Testis (tissue), 2 donors: ENCODE measurements at regions not wholly inside any gene's neighbourhood (a gene's known extent, or its start where the extent isn't known, plus 50 kb on each side); places are given as distances from the start of the nearest gene placed in this dataset.

ENCODE experiments used
- DNase-seq: peaks from one replicate; pipeline ENCODE4 v3.0.0-alpha.2; 2019
- H3K27ac ChIP-seq, 2 donors: fragments of 200-600 bp; sonication (generic); one replicate each; pipeline ENCODE4 v1.5.1; 2019
- H3K27me3 ChIP-seq: fragments of 200-600 bp; sonication (generic); one replicate; pipeline ENCODE4 v1.5.1; 2019
- H3K36me3 ChIP-seq: fragments of 200-600 bp; sonication (generic); one replicate; pipeline ENCODE4 v1.5.1; 2017; ENCODE audit warnings: low read depth; ENCODE audit errors: missing control alignments
- H3K4me1 ChIP-seq: fragments of 200-600 bp; sonication (generic); one replicate; pipeline ENCODE4 v1.5.1; 2019
- H3K4me3 ChIP-seq, 2 donors: fragments of 200-600 bp; sonication (generic); one replicate each; pipeline ENCODE4 v1.5.1; 2017 to 2019
- H3K9me3 ChIP-seq: fragments of 200-600 bp; sonication (generic); one replicate; pipeline ENCODE4 v1.5.1; 2017
- POLR2A ChIP-seq: fragments of 450-650 bp; IDR thresholded peaks from one replicate; pipeline ENCODE4 v1.6.1; 2017; ENCODE audit warnings: antibody characterized with exemption, mild to moderate bottlenecking, moderate library complexity
- WGBS, 2 donors: methylation state at CpG; one replicate each; pipeline ENCODE4 v1.1.5; 2018; 5-methylcytosine and 5-hydroxymethylcytosine counted together
- intact Hi-C: fragments of 100-400 bp; cut with DNase I; formaldehyde crosslinking; loops from one replicate; pipeline ENCODE4 v1.15.1; 2023; ENCODE audit warnings: low total_unique reads
- TF ChIP-seq, protein P1 (sequence below), 3 experiments: fragments of 450-650 bp in 2 of 3; fragments of 200-600 bp in 1 of 3; sonication (generic) in 1 of 3; IDR thresholded peaks; one replicate each; pipeline ENCODE4 v1.5.1; 2016 to 2019; ENCODE audit warnings: antibody characterized with exemption in 3 of 3, mild to moderate bottlenecking in 2 of 3, moderate library complexity in 1 of 3

DNA sequence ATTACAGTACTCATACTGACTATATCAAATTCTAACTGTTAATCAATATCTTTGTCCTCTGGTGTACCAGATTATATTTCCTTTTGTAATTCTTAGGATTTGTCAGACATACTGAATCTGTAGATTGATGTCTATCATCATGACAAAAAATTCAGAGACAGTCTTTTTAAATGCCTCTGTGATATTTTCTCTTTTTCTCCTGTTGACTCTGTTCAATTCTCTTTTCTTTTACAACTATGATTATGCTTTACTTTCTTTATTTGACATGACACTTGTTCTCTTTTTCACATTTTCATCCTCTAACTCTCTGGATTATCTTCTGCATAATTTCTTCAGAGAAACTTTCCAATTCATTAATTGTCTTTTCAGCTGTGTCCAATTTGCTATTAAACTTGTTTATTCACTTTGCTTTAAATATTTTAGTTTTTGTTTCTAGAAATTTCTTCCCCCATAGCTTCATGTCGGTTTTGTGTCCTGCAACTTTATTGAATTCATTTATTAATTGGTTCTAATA, 153.6 kb downstream of the PFKFB3 start:
- 80 to 87% methylated on average over 1 of the region's 1 CpG for WGBS, 2 donors
- TF ChIP-seq POLR2A, result no peak
- TF ChIP-seq, protein P1, sequence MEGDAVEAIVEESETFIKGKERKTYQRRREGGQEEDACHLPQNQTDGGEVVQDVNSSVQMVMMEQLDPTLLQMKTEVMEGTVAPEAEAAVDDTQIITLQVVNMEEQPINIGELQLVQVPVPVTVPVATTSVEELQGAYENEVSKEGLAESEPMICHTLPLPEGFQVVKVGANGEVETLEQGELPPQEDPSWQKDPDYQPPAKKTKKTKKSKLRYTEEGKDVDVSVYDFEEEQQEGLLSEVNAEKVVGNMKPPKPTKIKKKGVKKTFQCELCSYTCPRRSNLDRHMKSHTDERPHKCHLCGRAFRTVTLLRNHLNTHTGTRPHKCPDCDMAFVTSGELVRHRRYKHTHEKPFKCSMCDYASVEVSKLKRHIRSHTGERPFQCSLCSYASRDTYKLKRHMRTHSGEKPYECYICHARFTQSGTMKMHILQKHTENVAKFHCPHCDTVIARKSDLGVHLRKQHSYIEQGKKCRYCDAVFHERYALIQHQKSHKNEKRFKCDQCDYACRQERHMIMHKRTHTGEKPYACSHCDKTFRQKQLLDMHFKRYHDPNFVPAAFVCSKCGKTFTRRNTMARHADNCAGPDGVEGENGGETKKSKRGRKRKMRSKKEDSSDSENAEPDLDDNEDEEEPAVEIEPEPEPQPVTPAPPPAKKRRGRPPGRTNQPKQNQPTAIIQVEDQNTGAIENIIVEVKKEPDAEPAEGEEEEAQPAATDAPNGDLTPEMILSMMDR (IDR thresholded peaks at IDR 0.05), result no peak
- intact Hi-C loops, result no loop called here
- H3K4me3 ChIP-seq, result no peak overlapping the region
- H3K4me1 ChIP-seq, result no peaks in the 10 kb centered on the region
- H3K9me3 ChIP-seq, result no peaks in the 10 kb centered on the region
- H3K27ac ChIP-seq, result no peak overlapping the region
- DNase-seq, result no peak
- no peaks in the 10 kb centered on the region for H3K36me3 ChIP-seq
- H3K27me3 ChIP-seq, result no peaks in the 10 kb centered on the region

DNA sequence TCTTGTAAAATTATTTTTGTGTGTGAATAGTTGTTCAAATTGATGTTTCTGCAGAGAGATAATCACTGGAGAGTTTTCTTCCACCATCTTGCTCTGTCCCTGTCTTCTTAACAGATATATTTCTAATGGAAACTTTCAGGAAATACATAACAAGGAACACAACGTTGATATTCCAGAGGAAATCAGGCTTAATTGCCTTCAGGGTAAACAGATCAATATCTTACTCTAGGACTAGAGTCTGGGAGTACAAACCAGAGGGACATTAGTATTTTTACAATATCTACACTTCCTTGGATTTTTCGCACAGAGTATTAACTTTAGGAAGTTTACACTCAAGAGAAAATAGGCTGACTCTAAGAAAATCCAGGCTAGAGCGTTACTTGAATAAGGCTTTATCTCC, 159.1 kb downstream of the PFKFB3 start:
- Histone ChIP-seq H3K4me1 (no peaks in the 10 kb centered on the region), H3K27me3 (no peaks in the 10 kb centered on the region), H3K27ac (no peak overlapping the region), H3K36me3 (no peaks in the 10 kb centered on the region), H3K9me3 (no peaks in the 10 kb centered on the region), H3K4me3 (no peak overlapping the region)
- intact Hi-C loops, result no loop called here
- DNase-seq, result no peak
- TF ChIP-seq, protein P1 (IDR thresholded peaks at IDR 0.05), result no peak
- no peak for TF ChIP-seq POLR2A
- WGBS, 2 donors, result 82 to 85% methylated on average over 3 of the region's 3 CpGs

DNA sequence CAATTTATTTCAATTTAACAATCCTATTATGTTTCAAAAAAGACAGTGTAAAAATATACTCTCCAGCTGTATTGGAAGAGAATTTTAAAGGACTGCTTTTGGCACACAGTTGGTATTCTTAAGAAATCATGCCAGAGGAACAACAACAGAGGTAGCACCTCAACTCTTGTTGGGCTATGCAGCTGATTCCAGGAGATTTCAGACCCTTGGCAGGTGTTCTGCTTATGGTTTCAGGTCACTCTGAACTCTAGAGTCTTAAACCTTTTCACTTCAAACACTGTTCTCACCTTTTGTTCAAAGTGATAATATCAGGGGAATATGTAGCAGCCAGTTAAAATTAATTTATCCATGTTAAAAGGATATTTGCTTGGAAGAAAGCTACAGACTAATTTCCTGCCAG, 160.1 kb downstream of the PFKFB3 start:
- Histone ChIP-seq H3K36me3 (no peaks in the 10 kb centered on the region), H3K9me3 (no peaks in the 10 kb centered on the region), H3K4me1 (no peaks in the 10 kb centered on the region), H3K27ac (no peak overlapping the region), H3K27me3 (no peaks in the 10 kb centered on the region), H3K4me3 (no peak overlapping the region)
- intact Hi-C loops, result no loop called here
- no peak for TF ChIP-seq POLR2A
- TF ChIP-seq, protein P1 (IDR thresholded peaks at IDR 0.05), result no peak
- DNase-seq, result no peak

DNA sequence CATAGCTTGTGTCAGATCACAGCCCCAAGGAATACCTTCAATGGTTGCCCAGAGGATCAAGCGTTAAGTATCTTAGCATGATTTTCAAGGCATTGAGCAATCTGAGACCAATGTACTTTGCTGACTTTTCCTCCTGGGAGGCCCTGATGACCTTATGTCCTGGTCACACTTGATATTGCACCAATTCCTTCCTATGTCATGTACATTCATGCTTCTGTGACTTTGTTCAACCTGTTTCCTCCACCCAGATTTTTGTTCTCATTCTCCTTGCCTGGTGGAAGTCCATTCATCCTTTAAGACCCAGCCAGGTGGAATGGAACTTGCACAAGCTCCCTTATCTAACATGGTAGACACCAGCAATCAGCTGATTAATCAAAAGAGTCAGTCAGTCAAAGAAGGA, 160.8 kb downstream of the PFKFB3 start:
- Histone ChIP-seq H3K36me3 (no peaks in the 10 kb centered on the region), H3K27ac (no peak overlapping the region), H3K9me3 (no peaks in the 10 kb centered on the region), H3K27me3 (no peaks in the 10 kb centered on the region), H3K4me3 (no peak overlapping the region), H3K4me1 (no peaks in the 10 kb centered on the region)
- no peak for DNase-seq
- 0 to 50% methylated on average over 1 of the region's 1 CpG for whole genome bisulfite sequencing, 2 donors
- intact Hi-C loops, result no loop called here
- no peak for TF ChIP-seq POLR2A
- TF ChIP-seq, protein P1 (IDR thresholded peaks at IDR 0.05), result no peak

DNA sequence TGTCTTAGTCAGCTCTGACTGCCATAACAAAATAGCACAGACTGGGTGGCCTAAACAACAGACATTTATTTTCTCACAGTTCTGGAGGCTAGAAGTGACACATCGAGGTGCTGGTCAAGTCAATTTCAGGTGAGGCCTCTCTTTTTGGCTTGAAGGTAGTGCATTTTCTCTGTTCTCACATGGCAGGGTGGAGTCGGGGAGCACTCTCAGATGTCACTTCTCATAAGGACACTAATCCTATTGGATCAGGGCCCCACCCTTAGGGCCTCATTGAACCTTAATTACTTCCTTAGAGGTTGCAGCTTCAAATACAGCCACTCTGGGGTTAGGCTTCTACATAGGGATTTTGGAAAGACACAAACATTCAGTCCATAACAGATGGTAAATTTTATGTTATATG, 161.6 kb downstream of the PFKFB3 start:
- H3K9me3 ChIP-seq, result no peaks in the 10 kb centered on the region
- intact Hi-C loops, result no loop called here
- no peaks in the 10 kb centered on the region for H3K36me3 ChIP-seq
- WGBS, 2 donors, result 97 to 98% methylated on average over 2 of the region's 2 CpGs
- H3K4me3 ChIP-seq, result no peak overlapping the region
- no peak overlapping the region for H3K27ac ChIP-seq
- H3K27me3 ChIP-seq, result no peaks in the 10 kb centered on the region
- H3K4me1 ChIP-seq, result no peaks in the 10 kb centered on the region
- TF ChIP-seq, protein P1 (IDR thresholded peaks at IDR 0.05), result no peak
- TF ChIP-seq POLR2A, result no peak
- DNase-seq, result no peak
